Trophoblast cell (in vitro differentiated cells and primary cell): ENCODE measurements at regions not wholly inside any gene's neighbourhood (a gene's known extent, or its start where the extent isn't known, plus 50 kb on each side); places are given as distances from the start of the nearest gene placed in this dataset.

Experiments
- DNase-seq, 2 donors: peaks; one replicate each; pipeline ENCODE4 v3.0.0-alpha.2; 2016
- H2AFZ ChIP-seq: 2 replicates; pipeline ENCODE4 v1.6.1; 2013; ENCODE audit warnings: low read length, moderate library complexity, mild to moderate bottlenecking; ENCODE audit not compliant: insufficient read depth, poor library complexity
- H2AK5ac ChIP-seq: 2 replicates; pipeline ENCODE4 v1.6.1; 2013; ENCODE audit warnings: mild to moderate bottlenecking, low read length
- H2BK120ac ChIP-seq: 2 replicates; pipeline ENCODE4 v1.6.1; 2013; ENCODE audit warnings: low read length, mild to moderate bottlenecking, moderate library complexity; ENCODE audit not compliant: insufficient read depth, poor library complexity
- H2BK12ac ChIP-seq: 2 replicates; pipeline ENCODE4 v1.6.1; 2013; ENCODE audit warnings: mild to moderate bottlenecking, low read length, moderate library complexity
- H2BK5ac ChIP-seq: 2 replicates; pipeline ENCODE4 v1.6.1; 2013; ENCODE audit warnings: low read length, low read depth, moderate library complexity, mild to moderate bottlenecking; ENCODE audit not compliant: poor library complexity
- H3K14ac ChIP-seq: 2 replicates; pipeline ENCODE4 v1.6.1; 2013; ENCODE audit warnings: mild to moderate bottlenecking, low read length
- H3K18ac ChIP-seq: 2 replicates; pipeline ENCODE4 v1.6.1; 2013; ENCODE audit warnings: mild to moderate bottlenecking, low read length
- H3K23ac ChIP-seq: 2 replicates; pipeline ENCODE4 v1.6.1; 2013; ENCODE audit warnings: low read length
- H3K27ac ChIP-seq: 2 replicates; pipeline ENCODE4 v1.5.1; 2013; ENCODE audit warnings: low read depth, mild to moderate bottlenecking, inconsistent platforms, low read length, moderate library complexity
- H3K27me3 ChIP-seq: 2 replicates; pipeline ENCODE4 v1.6.1; 2013; ENCODE audit warnings: inconsistent platforms, mild to moderate bottlenecking, low read length, moderate library complexity; ENCODE audit not compliant: insufficient read depth
- H3K36me3 ChIP-seq, 2 experiments: 1 replicate in 1 of 2; 2 replicates in 1 of 2; pipeline ENCODE4 v1.6.1; 2013; ENCODE audit warnings: low read length in 2 of 2, mild to moderate bottlenecking in 2 of 2, moderate library complexity in 1 of 2; ENCODE audit not compliant: insufficient read depth in 2 of 2, control insufficient read depth in 1 of 2
- H3K4ac ChIP-seq: 2 replicates; pipeline ENCODE4 v1.6.1; 2013; ENCODE audit warnings: low read depth, mild to moderate bottlenecking, low read length, moderate library complexity
- H3K4me1 ChIP-seq, 2 experiments: 1 replicate in 1 of 2; 2 replicates in 1 of 2; pipeline ENCODE4 v1.6.1; 2013; ENCODE audit warnings: low read length in 2 of 2, mild to moderate bottlenecking in 2 of 2, moderate library complexity in 1 of 2; ENCODE audit not compliant: insufficient read depth in 2 of 2, control insufficient read depth in 1 of 2
- H3K4me2 ChIP-seq: 2 replicates; pipeline ENCODE4 v1.6.1; 2013; ENCODE audit warnings: inconsistent platforms, mild to moderate bottlenecking, low read length, moderate library complexity
- H3K4me3 ChIP-seq: 2 replicates; pipeline ENCODE4 v1.5.1; 2013; ENCODE audit warnings: mild to moderate bottlenecking, low read depth, low read length, inconsistent platforms
- H3K79me1 ChIP-seq: one replicate; pipeline ENCODE4 v1.6.1; 2013; ENCODE audit warnings: low read length
- H3K79me2 ChIP-seq: 2 replicates; pipeline ENCODE4 v1.6.1; 2013; ENCODE audit warnings: low read length, mild to moderate bottlenecking; ENCODE audit not compliant: control insufficient read depth, insufficient read depth, poor library complexity
- H3K9ac ChIP-seq: 2 replicates; pipeline ENCODE4 v1.6.1; 2013; ENCODE audit warnings: mild to moderate bottlenecking, low read length
- H3K9me3 ChIP-seq: 2 replicates; pipeline ENCODE4 v1.6.1; 2013; ENCODE audit warnings: low read depth, mild to moderate bottlenecking, control low read depth, inconsistent platforms, low read length; ENCODE audit not compliant: insufficient read depth
- H4K12ac ChIP-seq: 2 replicates; pipeline ENCODE4 v1.6.1; 2013; ENCODE audit warnings: low read depth, mild to moderate bottlenecking, low read length, moderate library complexity
- H4K8ac ChIP-seq: 2 replicates; pipeline ENCODE4 v1.6.1; 2013; ENCODE audit warnings: low read depth, mild to moderate bottlenecking, low read length, moderate library complexity
- H4K91ac ChIP-seq: one replicate; pipeline ENCODE4 v1.6.1; 2013; ENCODE audit warnings: low read depth, mild to moderate bottlenecking, low read length, moderate library complexity
- WGBS: extraction: QIAGEN DNeasy Blood & Tissue Kit; methylation state at CpG from one replicate; pipeline ENCODE4 v1.1.7; 2013; ENCODE audit warnings: missing lambda C conversion rate; ENCODE audit not compliant: insufficient read length, insufficient coverage; ENCODE audit errors: extremely low coverage; 5-methylcytosine and 5-hydroxymethylcytosine counted together

DNA sequence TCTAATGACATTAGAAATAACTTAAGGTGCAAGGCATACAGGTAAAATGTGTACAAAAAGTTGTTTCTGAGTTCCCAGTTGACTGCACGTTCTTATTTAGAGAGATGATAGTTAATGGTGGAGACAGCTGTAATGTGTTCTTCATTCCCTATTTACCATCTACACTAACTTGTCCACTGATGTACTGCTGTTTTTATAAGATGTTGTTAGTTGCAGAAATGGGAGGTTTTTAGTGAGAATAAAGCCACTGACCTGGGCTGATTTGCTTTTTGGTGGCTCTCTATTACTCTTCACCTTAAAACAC is 122.9 kb upstream of the LYPLAL1 start:
- no peak overlapping the region for H2BK12ac ChIP-seq
- H3K79me1 ChIP-seq = no peaks in the 10 kb centered on the region
- no peak overlapping the region for H2AK5ac ChIP-seq
- H3K18ac ChIP-seq = no peak overlapping the region
- no peak overlapping the region for H4K8ac ChIP-seq
- no peak for DNase-seq
- no peaks in the 10 kb centered on the region for H3K4me1 ChIP-seq
- no peaks in the 10 kb centered on the region for H3K79me2 ChIP-seq
- no peak overlapping the region for H4K91ac ChIP-seq
- H3K9ac ChIP-seq = no peak overlapping the region
- no peak overlapping the region for H2BK120ac ChIP-seq
- no peak overlapping the region for H3K4me2 ChIP-seq
- no peak overlapping the region for H3K23ac ChIP-seq
- H3K27ac ChIP-seq = no peak overlapping the region
- H3K4me3 ChIP-seq = no peak overlapping the region
- no peak overlapping the region for H4K12ac ChIP-seq
- WGBS = no CpG with 5 or more reads among the region's 1 CpG
- no peaks in the 10 kb centered on the region for H3K9me3 ChIP-seq
- H2AFZ ChIP-seq = no peak overlapping the region
- H3K14ac ChIP-seq = no peak overlapping the region
- H3K4ac ChIP-seq = no peak overlapping the region
- H3K27me3 ChIP-seq = no peaks in the 10 kb centered on the region
- no peaks in the 10 kb centered on the region for H3K36me3 ChIP-seq
- H2BK5ac ChIP-seq = no peak overlapping the region

DNA sequence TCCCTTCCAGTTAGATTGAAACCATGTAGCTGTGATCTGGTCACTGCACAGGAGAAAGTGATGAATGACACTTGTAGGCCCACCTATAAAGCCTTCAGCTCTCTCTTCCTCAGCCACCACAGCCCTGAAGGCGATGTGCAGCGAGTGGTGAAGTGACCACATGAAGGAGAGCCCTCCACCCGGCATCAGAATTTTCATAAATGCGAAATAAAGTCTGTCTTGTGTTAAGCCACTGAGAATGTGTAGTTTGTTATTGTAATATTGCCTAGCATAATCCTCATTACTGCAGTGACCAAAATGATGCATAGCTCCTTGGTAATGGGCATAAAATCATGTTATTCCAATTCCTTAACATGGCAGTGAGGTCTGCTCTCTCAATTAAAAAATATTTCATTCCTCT is 122.1 kb upstream of the LYPLAL1 start:
- H3K27ac ChIP-seq = no peak overlapping the region
- H4K12ac ChIP-seq = no peak overlapping the region
- no peak overlapping the region for H4K8ac ChIP-seq
- no peak overlapping the region for H2AFZ ChIP-seq
- H2BK12ac ChIP-seq = no peak overlapping the region
- H2AK5ac ChIP-seq = no peak overlapping the region
- H3K79me2 ChIP-seq = no peaks in the 10 kb centered on the region
- no peak overlapping the region for H3K4me3 ChIP-seq
- H4K91ac ChIP-seq = no peak overlapping the region
- no peaks in the 10 kb centered on the region for H3K36me3 ChIP-seq
- H3K79me1 ChIP-seq = no peaks in the 10 kb centered on the region
- H3K4me1 ChIP-seq = no peaks in the 10 kb centered on the region
- H3K23ac ChIP-seq = no peak overlapping the region
- DNase-seq = no peak
- H3K4me2 ChIP-seq = no peak overlapping the region
- no peaks in the 10 kb centered on the region for H3K27me3 ChIP-seq
- no peak overlapping the region for H3K14ac ChIP-seq
- no peak overlapping the region for H3K9ac ChIP-seq
- no peaks in the 10 kb centered on the region for H3K9me3 ChIP-seq
- H2BK120ac ChIP-seq = no peak overlapping the region
- no CpG with 5 or more reads among the region's 4 CpGs for WGBS
- no peak overlapping the region for H3K18ac ChIP-seq
- H2BK5ac ChIP-seq = no peak overlapping the region
- no peak overlapping the region for H3K4ac ChIP-seq

DNA sequence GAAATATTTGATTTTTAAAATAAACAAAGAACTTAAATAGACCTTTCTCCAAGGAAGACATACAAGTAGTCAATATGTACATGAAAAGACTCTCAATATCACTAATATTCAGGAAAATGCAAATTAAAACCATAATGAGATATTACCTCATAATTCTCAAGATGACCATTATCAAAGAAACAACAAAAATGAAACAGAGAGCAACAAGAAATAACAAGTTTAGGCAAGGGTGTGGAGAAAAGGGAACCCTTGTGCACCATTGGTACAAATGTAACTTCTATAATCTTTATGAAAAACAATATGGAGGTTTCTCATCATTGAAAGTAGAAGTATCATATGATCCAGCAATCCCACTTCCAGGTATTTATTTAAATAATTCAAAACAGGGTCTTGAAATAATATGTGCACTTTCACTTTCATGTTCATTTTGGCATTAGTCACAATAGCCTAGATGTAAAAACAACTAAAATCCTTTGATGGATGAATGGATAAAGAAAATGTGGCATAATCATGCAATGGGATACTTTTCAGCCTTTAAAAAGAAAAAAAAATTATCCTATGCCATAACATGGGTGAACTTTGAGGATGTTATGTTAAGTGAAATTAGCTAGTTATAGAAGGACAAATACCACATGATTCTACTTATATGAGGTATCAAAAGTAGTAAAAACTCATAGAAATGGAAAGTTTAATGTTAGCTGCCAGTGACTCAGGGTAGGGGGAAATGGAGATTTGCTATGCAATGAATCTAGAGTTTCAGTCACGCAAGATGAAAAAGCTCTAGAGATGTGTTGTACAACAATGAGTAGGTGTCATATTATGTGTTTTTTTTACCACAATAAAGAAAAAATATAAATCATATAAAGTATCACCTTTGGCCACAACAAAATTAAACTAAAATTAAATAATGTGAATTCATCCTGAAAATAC is 114.5 kb upstream of the LYPLAL1 start:
- no peaks in the 10 kb centered on the region for H3K36me3 ChIP-seq
- no peaks in the 10 kb centered on the region for H3K79me2 ChIP-seq
- no peak overlapping the region for H2BK12ac ChIP-seq
- H4K91ac ChIP-seq = no peak overlapping the region
- H3K4ac ChIP-seq = no peak overlapping the region
- no peak overlapping the region for H3K27ac ChIP-seq
- no peak overlapping the region for H3K4me2 ChIP-seq
- H4K12ac ChIP-seq = no peak overlapping the region
- no peak for DNase-seq
- no peak overlapping the region for H2AFZ ChIP-seq
- H4K8ac ChIP-seq = no peak overlapping the region
- no peaks in the 10 kb centered on the region for H3K27me3 ChIP-seq
- H2AK5ac ChIP-seq = no peak overlapping the region
- no peak overlapping the region for H3K18ac ChIP-seq
- H3K23ac ChIP-seq = no peak overlapping the region
- H3K14ac ChIP-seq = no peak overlapping the region
- no peaks in the 10 kb centered on the region for H3K9me3 ChIP-seq
- H2BK5ac ChIP-seq = no peak overlapping the region
- H2BK120ac ChIP-seq = no peak overlapping the region
- H3K9ac ChIP-seq = no peak overlapping the region
- H3K4me3 ChIP-seq = no peak overlapping the region
- no peaks in the 10 kb centered on the region for H3K4me1 ChIP-seq
- H3K79me1 ChIP-seq = no peaks in the 10 kb centered on the region
- no CpG with 5 or more reads among the region's 1 CpG for WGBS

DNA sequence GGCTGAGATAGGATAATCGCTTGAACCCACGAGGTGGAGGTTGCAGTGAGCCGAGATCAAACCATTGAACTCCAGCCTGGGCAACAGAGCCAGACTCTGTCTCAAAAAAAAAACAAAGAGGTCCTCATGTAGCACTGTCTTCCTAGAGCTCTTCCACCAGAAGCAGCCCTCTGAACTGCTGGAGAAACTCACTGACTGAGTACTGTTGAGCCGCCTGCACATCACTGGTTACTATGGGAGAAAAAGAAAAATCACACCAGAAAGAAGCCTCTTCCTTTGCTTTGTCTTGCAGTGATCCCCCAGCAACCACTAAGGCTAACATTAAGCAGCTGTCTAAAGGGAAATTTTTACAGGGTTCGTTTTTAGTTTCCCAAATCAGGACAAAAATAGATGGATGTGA is 112.9 kb upstream of the LYPLAL1 start:
- no peak for DNase-seq
- H2AK5ac ChIP-seq = no peak overlapping the region
- no peak overlapping the region for H2AFZ ChIP-seq
- no peaks in the 10 kb centered on the region for H3K79me2 ChIP-seq
- H3K14ac ChIP-seq = no peak overlapping the region
- no peaks in the 10 kb centered on the region for H3K36me3 ChIP-seq
- no peaks in the 10 kb centered on the region for H3K4me1 ChIP-seq
- H3K23ac ChIP-seq = no peak overlapping the region
- H3K27ac ChIP-seq = no peak overlapping the region
- no peak overlapping the region for H4K12ac ChIP-seq
- no peak overlapping the region for H3K4me2 ChIP-seq
- no peaks in the 10 kb centered on the region for H3K9me3 ChIP-seq
- H2BK120ac ChIP-seq = no peak overlapping the region
- H3K4me3 ChIP-seq = no peak overlapping the region
- H3K27me3 ChIP-seq = no peaks in the 10 kb centered on the region
- H2BK5ac ChIP-seq = no peak overlapping the region
- H3K9ac ChIP-seq = no peak overlapping the region
- H3K18ac ChIP-seq = no peak overlapping the region
- no peaks in the 10 kb centered on the region for H3K79me1 ChIP-seq
- no peak overlapping the region for H4K8ac ChIP-seq
- WGBS = no CpG with 5 or more reads among the region's 5 CpGs
- no peak overlapping the region for H3K4ac ChIP-seq
- no peak overlapping the region for H2BK12ac ChIP-seq
- no peak overlapping the region for H4K91ac ChIP-seq
